ENCODE measurements at regions not wholly inside any gene's neighbourhood (a gene's known extent, or its start where the extent isn't known, plus 50 kb on each side); places are given as distances from the start of the nearest gene placed in this dataset.

DNA sequence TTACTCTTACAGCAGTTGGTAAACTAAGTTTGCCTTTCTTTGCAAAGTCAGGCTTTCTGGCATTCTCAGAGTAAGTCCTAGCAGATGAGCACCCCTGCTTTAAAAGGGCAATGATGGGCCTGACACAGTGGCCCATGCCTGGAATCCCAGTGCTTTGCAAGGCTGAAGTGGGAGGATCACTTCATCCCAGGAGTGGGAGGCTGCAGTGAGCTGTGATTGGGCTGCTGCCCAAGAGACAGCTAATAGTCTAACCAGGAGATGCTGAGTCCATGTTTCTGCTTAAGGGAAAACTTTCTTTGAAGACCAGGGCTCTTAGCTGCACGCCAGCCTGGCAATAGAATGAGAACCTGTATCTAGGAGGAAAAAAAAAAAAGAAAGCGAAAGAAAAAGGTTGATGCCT lies 100.2 kb upstream of the MPP7 start:
- Mint-ChIP-seq H3K4me3 (no peak overlapping the region), H3K4me1 (ENCODE audit: low read depth) (no peaks in the 10 kb centered on the region), H3K9me3 (no peaks in the 10 kb centered on the region)

DNA sequence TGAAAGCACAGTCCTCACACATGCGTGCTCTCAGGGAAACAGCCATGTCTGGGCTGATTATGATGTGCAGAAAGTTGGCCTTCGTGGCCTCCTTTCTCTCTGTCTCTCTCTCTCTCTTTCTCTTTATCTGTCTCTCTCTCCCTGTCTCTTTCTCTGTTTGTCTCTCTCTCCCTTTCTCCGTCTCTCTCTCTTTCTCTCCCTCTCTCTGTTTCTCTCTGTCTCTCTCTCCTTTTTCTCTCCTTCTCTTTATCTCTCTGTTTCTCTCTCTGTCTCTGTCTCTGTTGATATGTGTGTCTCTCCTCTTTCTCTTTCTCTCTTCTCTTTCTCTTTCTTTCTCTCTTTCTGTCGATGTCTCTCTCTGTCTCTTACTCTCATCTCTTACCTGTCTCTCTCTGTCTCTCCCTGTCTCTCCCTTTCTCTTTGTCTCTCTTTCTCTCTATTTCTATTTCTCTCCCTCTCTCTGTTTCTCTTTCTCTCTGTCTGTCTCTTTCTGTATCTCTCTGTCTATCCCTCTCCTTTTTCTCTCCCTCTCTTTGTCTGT lies 105.4 kb upstream of the MPP7 start:
- Mint-ChIP-seq H3K4me3 (no peak overlapping the region), H3K36me3 (ENCODE audit: low read depth) (no peaks in the 10 kb centered on the region), H3K4me1 (ENCODE audit: low read depth) (peaks cover 7% of the 10 kb centered on the region), H3K9me3 (no peaks in the 10 kb centered on the region), H3K27ac (no peak overlapping the region), H3K27me3 (ENCODE audit: low read depth) (peaks cover 10% of the 10 kb centered on the region)
- no peak for DNase-seq (ENCODE audit: low spot score)

More for the DNA sequence above, 100.2 kb upstream of the MPP7 start:
- Mint-ChIP-seq H3K27me3 (ENCODE audit: low read depth) (peaks cover 4% of the 10 kb centered on the region), H3K36me3 (ENCODE audit: low read depth) (no peaks in the 10 kb centered on the region), H3K27ac (no peak overlapping the region)
- DNase-seq (ENCODE audit: low spot score) = no peak

DNA sequence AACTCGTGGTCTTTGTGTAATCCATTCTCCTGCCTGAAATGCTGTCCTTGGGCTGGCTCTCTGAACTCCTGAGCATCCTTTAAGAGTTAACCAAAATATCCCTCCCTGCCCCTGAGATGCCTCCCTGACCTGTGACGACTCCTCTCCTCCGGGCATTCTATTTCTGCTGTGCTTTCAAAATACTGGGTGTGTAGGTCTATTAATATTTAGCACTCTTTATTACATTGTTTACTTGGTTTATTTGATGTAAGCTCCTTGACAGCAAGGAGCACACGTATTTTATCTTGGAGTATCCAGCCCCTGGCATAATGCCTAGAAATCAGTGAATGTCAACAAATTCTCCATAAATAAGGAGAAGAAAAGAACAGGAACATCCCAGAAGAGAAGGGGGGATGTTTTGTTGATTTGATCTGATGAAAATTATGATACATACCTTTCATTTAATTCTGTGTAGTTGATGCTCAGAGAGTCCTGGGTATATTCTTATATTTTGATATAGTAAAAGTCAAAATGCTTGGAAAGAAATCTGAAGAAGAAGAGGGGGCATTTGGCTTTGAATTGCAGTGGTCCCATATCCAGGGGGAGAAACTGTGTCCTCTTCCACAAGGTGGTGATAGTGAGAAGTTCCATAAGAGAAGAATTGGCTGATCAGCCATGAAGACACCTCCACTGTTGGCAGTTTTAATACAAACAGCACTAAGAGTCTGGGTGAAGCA lies 107.7 kb upstream of the MPP7 start:
- Mint-ChIP-seq H3K27me3 (ENCODE audit: low read depth) (peaks cover 10% of the 10 kb centered on the region), H3K4me3 (no peak overlapping the region), H3K36me3 (ENCODE audit: low read depth) (no peaks in the 10 kb centered on the region), H3K4me1 (ENCODE audit: low read depth) (peaks cover 7% of the 10 kb centered on the region), H3K9me3 (no peaks in the 10 kb centered on the region), H3K27ac (no peak overlapping the region)
- no peak for DNase-seq (ENCODE audit: low spot score)

DNA sequence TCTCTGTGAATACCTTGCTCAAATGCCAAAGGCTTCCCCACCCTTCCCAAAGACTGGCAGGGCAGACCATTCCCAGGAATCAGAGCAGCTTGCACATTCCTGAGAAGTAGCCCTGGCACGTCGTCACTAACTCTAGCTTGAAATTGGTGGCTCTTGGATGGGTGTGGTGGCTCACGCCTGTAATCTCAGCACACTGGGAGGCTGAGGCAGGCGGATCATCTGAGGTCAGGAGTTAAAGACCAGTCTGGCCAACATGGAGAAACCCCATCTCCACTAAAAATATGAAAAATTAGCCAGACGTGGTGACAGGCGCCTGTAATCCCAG lies 108.2 kb upstream of the MPP7 start:
- DNase-seq (ENCODE audit: low spot score) = no peak
- Mint-ChIP-seq H3K27me3 (ENCODE audit: low read depth) (peaks cover 10% of the 10 kb centered on the region), H3K36me3 (ENCODE audit: low read depth) (no peaks in the 10 kb centered on the region), H3K27ac (no peak overlapping the region), H3K9me3 (no peaks in the 10 kb centered on the region), H3K4me1 (ENCODE audit: low read depth) (peaks cover 7% of the 10 kb centered on the region), H3K4me3 (no peak overlapping the region)

DNA sequence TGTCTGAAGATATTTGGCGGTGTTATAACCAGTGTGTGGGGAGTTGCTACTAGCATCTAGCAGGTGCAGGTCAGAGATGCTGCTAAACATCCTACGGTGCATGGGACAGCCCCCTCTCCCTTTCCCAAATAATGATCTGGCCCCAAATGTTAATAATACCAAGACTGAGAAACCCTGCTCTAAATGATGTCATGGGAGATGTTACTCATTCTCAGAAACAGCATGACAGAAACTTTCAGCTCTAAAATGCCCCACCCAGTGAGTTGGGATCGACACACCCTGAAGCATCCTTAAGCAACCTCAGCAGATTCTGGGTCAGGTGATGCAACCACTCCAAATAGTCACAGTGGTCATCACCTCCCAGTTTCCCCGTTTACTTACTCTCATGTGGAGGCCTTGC lies 108.8 kb upstream of the MPP7 start:
- Mint-ChIP-seq H3K4me1 (ENCODE audit: low read depth) (peaks cover 7% of the 10 kb centered on the region), H3K27ac (peak overlapping the region; percentile 46), H3K4me3 (peak overlapping the region; percentile 10), H3K9me3 (no peaks in the 10 kb centered on the region), H3K36me3 (ENCODE audit: low read depth) (no peaks in the 10 kb centered on the region), H3K27me3 (ENCODE audit: low read depth) (peaks cover 10% of the 10 kb centered on the region)
- DNase-seq (ENCODE audit: low spot score) = peak; percentile 16

DNA sequence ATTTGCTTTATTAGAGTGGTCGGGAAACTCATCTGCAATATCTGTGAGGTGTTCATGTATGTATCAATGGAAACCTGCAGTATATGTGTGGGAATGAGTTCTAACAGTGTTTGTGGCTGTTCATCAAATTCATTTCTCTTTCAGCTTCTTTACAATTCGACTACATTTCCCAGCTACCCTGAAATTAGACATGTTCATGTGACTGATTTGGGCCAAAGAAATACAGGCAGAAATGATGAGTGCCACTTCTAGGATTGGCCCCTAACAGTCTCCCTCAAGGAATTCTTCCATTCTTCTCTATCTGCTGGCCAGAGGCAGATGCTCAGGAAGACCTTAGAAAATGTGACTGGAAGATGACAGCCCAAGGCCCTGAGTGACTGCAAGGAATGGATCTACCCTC lies 114.8 kb upstream of the WAC start:
- no peak for DNase-seq (ENCODE audit: low spot score)
- peaks cover 7% of the 10 kb centered on the region for H3K27me3 Mint-ChIP-seq (ENCODE audit: low read depth)

DNA sequence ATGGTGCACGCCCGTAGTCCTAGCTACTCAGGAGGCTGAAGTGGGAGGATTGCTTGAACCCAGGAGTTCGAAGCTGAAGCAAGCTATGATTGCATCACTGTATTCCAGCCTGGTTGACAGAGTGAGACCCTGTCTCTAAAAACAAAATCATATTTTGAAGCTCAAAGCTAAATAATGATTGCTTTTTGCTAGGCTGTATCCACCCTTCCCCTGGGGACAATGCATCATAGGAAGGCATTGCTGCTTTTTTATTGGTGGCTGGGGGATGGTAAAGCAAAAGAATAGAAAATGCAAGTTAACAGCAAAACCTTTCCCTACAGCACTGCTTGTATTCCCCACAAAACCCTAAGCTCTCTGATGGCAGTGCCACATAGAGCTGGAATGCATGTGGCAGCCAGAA lies 107.5 kb upstream of the WAC start:
- no peaks in the 10 kb centered on the region for H3K36me3 Mint-ChIP-seq (ENCODE audit: low read depth)
- H3K4me1 Mint-ChIP-seq (ENCODE audit: low read depth) = peaks cover 1% of the 10 kb centered on the region
- no peak overlapping the region for H3K4me3 Mint-ChIP-seq
- peaks cover 8% of the 10 kb centered on the region for H3K27me3 Mint-ChIP-seq (ENCODE audit: low read depth)
- H3K9me3 Mint-ChIP-seq = no peaks in the 10 kb centered on the region
- H3K27ac Mint-ChIP-seq = no peak overlapping the region
- no peak for DNase-seq (ENCODE audit: low spot score)

More for the DNA sequence above, 114.8 kb upstream of the WAC start:
- Mint-ChIP-seq H3K27ac (no peak overlapping the region), H3K4me1 (ENCODE audit: low read depth) (no peaks in the 10 kb centered on the region), H3K9me3 (no peaks in the 10 kb centered on the region), H3K36me3 (ENCODE audit: low read depth) (no peaks in the 10 kb centered on the region), H3K4me3 (no peak overlapping the region)

DNA sequence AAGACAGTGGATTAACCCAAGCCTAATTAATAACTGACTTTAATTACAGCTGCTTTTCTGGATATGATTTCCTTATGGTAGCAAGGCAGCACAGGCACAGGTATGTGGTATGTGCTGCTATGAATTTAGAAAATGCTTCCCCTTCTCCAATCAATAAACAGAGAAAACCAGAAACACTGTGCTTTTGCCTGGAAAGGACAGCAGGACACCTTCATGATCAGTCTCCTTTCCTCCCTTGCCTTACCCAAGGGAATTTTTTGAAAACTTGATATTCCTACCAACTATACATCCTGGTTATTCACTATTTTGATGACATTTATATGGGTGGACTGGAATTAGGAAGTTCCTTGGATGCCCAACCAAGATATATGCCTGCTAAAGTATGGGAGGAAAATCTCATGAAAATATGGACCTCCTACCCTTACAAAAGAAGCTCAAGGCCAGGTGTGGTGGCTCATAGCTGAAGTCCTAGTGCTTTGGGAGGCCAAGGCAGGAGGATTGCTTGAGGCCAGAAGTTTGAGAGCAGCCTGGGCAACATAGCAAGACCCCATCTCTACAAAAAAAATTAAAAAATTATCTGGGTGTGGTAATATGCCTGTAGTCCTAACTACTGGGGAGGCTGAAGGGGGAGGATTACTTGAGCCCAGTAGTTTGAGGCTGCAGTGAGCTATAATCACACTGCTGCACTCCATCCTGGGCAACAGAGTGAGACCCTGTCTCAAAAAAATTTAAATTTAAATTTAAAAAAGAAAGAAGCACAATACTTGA lies 106.3 kb upstream of the WAC start:
- H3K4me1 Mint-ChIP-seq (ENCODE audit: low read depth) = peaks cover 2% of the 10 kb centered on the region
- DNase-seq (ENCODE audit: low spot score) = no peak

DNA sequence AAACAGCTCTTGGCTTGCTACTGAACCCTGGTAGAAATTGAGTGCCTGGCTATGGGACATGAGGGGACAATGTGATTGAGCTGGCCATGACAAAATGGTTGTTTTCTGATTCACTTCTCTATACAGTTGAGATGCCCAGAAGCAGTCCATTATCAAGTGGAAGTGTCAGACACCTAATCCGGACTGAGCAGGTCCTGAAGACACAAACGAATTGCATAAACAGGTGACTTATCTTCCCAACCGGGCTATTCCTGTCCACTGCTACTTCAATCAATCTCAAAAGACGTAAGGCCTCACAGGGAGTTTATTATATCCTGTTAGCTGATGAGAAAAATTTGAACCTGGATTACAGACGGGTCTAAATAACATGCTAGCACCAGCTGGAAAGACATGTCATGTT lies 105.5 kb upstream of the WAC start:
- Mint-ChIP-seq H3K27me3 (ENCODE audit: low read depth) (peaks cover 12% of the 10 kb centered on the region), H3K9me3 (no peaks in the 10 kb centered on the region), H3K4me3 (no peak overlapping the region), H3K4me1 (ENCODE audit: low read depth) (peaks cover 7% of the 10 kb centered on the region), H3K36me3 (ENCODE audit: low read depth) (no peaks in the 10 kb centered on the region), H3K27ac (no peak overlapping the region)
- DNase-seq (ENCODE audit: low spot score) = no peak

More for the DNA sequence above, 106.3 kb upstream of the WAC start:
- peaks cover 9% of the 10 kb centered on the region for H3K27me3 Mint-ChIP-seq (ENCODE audit: low read depth)
- H3K9me3 Mint-ChIP-seq = no peaks in the 10 kb centered on the region
- no peak overlapping the region for H3K27ac Mint-ChIP-seq
- no peak overlapping the region for H3K4me3 Mint-ChIP-seq
- no peaks in the 10 kb centered on the region for H3K36me3 Mint-ChIP-seq (ENCODE audit: low read depth)

DNA sequence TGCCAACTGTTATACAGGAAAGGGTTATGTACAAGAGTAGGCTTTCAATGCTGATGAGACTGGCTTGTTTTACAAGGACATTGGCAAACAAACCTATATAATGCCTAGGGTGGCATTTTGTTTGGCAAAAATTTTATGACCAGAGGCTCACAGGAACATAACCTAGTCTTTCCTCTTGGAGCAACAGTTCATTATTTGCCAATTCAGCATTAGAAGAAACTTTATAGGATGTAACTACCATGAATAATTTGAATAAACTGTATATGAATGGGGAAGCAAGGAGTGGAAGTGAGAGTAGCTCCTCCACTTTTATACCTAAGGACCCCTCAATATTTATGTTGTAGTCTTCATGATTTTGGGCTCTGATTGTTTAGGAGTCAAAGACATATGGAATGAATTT lies 103.9 kb upstream of the WAC start:
- DNase-seq (ENCODE audit: low spot score) = no peak
- Mint-ChIP-seq H3K27me3 (ENCODE audit: low read depth) (peaks cover 10% of the 10 kb centered on the region), H3K36me3 (ENCODE audit: low read depth) (no peaks in the 10 kb centered on the region), H3K9me3 (no peaks in the 10 kb centered on the region), H3K4me3 (no peak overlapping the region), H3K4me1 (ENCODE audit: low read depth) (peaks cover 8% of the 10 kb centered on the region), H3K27ac (no peak overlapping the region)

DNA sequence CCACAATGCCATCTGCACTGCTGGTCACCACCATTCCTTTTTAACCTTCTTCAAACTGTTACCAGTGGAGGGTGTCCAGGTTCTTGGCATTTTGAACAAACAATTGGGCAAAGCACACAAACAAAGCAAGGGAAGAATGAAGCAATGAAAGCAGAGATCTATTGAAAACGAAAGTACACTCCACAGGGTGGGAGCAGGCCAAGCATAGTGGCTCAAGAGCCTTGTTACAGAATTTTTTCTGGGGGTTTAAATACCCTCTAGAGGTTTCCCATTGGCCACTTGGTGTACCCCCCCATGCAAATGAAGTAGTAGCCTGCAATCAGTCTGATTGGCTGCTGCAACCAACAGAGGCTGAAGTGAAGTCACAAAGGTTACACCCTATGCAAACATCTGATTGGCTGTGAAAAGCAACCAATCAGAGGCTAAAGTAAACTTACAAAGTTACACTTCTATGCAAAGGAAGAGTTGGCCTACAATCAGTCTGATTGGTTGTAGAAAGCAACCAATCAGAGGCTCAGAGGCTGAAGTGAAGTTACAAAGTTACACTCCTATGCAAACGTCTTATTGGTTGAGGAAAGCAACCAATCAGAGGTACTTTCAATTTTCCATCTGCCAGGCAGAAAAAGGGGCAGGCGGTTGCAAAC lies 103.2 kb upstream of the WAC start:
- Mint-ChIP-seq H3K36me3 (ENCODE audit: low read depth) (no peaks in the 10 kb centered on the region), H3K4me1 (ENCODE audit: low read depth) (peaks cover 8% of the 10 kb centered on the region), H3K9me3 (no peaks in the 10 kb centered on the region), H3K27me3 (ENCODE audit: low read depth) (peaks cover 13% of the 10 kb centered on the region), H3K27ac (no peak overlapping the region), H3K4me3 (no peak overlapping the region)
- DNase-seq (ENCODE audit: low spot score) = no peak

DNA sequence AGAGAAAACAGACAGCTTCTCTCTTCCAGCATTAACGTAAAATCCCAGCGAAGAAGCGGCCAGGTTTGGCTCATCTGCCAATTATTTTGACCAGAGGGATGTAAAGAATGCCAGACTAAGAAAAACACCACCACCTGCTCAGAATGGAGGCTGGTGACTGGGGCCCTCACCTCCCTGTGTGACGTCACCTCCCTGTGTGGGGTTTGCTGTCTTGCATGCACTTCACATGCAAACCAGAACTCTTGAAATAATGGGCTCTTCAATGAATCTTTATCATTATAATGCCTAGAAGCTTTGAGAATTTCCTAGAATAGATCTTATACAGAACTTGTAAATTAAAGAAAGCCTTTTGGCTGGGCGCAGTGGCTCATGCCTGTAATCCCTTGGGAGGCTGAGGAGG lies 101.8 kb upstream of the WAC start:
- H3K4me3 Mint-ChIP-seq = no peak overlapping the region
- DNase-seq (ENCODE audit: low spot score) = no peak
- H3K27ac Mint-ChIP-seq = no peak overlapping the region
- no peaks in the 10 kb centered on the region for H3K9me3 Mint-ChIP-seq
- H3K36me3 Mint-ChIP-seq (ENCODE audit: low read depth) = no peaks in the 10 kb centered on the region
- H3K4me1 Mint-ChIP-seq (ENCODE audit: low read depth) = peaks cover 8% of the 10 kb centered on the region
- peaks cover 13% of the 10 kb centered on the region for H3K27me3 Mint-ChIP-seq (ENCODE audit: low read depth)

DNA sequence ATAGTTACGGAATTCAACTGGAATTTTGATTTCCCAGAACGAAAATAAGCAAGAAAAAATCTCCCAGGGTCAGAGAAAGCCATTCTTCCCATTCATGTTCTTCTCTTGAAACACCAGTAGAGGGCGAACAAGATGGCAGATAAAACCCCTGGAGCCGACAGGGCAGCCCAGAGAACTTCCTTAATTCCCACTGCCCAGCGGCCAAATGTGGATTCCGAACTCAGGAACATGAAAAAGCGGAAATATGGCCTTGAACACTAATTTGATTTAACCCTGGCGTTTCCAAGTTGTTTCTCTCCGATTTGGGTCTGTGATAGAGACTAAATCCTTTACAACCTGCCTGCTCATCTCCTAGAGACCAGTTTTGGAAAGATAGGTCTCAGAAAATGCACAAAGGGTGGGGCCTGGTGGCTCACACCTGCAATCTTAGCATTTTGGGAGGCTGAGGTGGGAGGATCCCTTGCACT lies 100.7 kb upstream of the WAC start:
- peaks cover 12% of the 10 kb centered on the region for H3K27me3 Mint-ChIP-seq (ENCODE audit: low read depth)
- H3K4me1 Mint-ChIP-seq (ENCODE audit: low read depth) = peaks cover 8% of the 10 kb centered on the region
- no peak overlapping the region for H3K27ac Mint-ChIP-seq
- peak overlapping the region; percentile 42 for H3K4me3 Mint-ChIP-seq
- peak; percentile 4 for DNase-seq (ENCODE audit: low spot score)
- no peaks in the 10 kb centered on the region for H3K36me3 Mint-ChIP-seq (ENCODE audit: low read depth)
- no peaks in the 10 kb centered on the region for H3K9me3 Mint-ChIP-seq

DNA sequence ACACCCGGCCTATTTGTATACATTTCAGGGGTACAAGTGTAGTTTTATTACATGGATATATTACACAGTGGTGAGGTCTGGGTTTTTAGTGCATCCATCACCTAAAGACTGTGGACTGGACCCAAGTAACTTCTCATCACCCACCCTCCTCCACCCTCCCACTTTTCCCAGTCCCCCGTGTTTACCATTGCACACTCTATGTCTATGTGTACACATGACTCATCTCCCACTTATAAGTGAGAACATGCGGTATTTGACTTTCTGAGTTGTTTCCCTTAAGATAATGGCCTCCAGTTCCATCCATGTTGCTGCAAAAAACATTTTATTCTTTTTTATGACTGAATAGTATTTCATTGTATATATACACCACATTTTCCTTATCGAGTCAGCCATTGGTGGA lies 98.9 kb upstream of the WAC start:
- Mint-ChIP-seq H3K4me1 (ENCODE audit: low read depth) (peaks cover 8% of the 10 kb centered on the region), H3K4me3 (no peak overlapping the region), H3K9me3 (no peaks in the 10 kb centered on the region), H3K27me3 (ENCODE audit: low read depth) (peaks cover 14% of the 10 kb centered on the region), H3K36me3 (ENCODE audit: low read depth) (no peaks in the 10 kb centered on the region), H3K27ac (no peak overlapping the region)
- no peak for DNase-seq (ENCODE audit: low spot score)
